Nephron (organoid): ENCODE measurements at regions not wholly inside any gene's neighbourhood (a gene's known extent, or its start where the extent isn't known, plus 50 kb on each side); places are given as distances from the start of the nearest gene placed in this dataset.

ENCODE experiments used
- H3K27ac Mint-ChIP-seq, 3 experiments: 2 replicates each; pipeline ENCODE4 v1.8.0; 2020; ENCODE audit warnings: mixed read lengths in 3 of 3, mild to moderate bottlenecking in 2 of 3, moderate library complexity in 1 of 3
- H3K27me3 Mint-ChIP-seq: 2 replicates; pipeline ENCODE4 v1.8.0; 2021; ENCODE audit warnings: low read depth, mild to moderate bottlenecking, moderate library complexity, mixed read lengths
- H3K36me3 Mint-ChIP-seq: 2 replicates; pipeline ENCODE4 v1.8.0; 2020; ENCODE audit warnings: low read depth, mixed read lengths
- H3K4me1 Mint-ChIP-seq: 2 replicates; pipeline ENCODE4 v1.8.0; 2020; ENCODE audit warnings: mixed read lengths
- H3K4me3 Mint-ChIP-seq, 3 experiments: 2 replicates each; pipeline ENCODE4 v1.8.0; 2020; ENCODE audit warnings: mild to moderate bottlenecking in 3 of 3, mixed read lengths in 3 of 3, moderate library complexity in 2 of 3
- H3K9me3 Mint-ChIP-seq: 2 replicates; pipeline ENCODE4 v1.8.0; 2020; ENCODE audit warnings: mixed read lengths
- CTCF ChIP-seq, 3 experiments: fragments of 200-600 bp; sonication (generic); IDR thresholded peaks; one replicate each; pipeline ENCODE4 v1.5.0; 2021; ENCODE audit warnings: antibody characterized with exemption in 3 of 3; ENCODE audit not compliant: unreplicated experiment in 3 of 3

GRCh38 chr18:75839041-75839440 lies 411.5 kb upstream of the SMIM21 start:
- H3K4me1 Mint-ChIP-seq, result peaks cover 5% of the 10 kb centered on the region
- no peak overlapping the region for H3K27ac Mint-ChIP-seq
- H3K27me3 Mint-ChIP-seq, result peaks cover 7% of the 10 kb centered on the region
- H3K9me3 Mint-ChIP-seq, result no peaks in the 10 kb centered on the region
- TF ChIP-seq CTCF (IDR thresholded peaks at IDR 0.05; ENCODE audit: unreplicated experiment in 3 of 3), result no peak
- H3K36me3 Mint-ChIP-seq, result no peaks in the 10 kb centered on the region
- no peak overlapping the region for H3K4me3 Mint-ChIP-seq

- Mint-ChIP-seq H3K4me1 (peaks cover 5% of the 10 kb centered on the region), H3K27me3 (peaks cover 12% of the 10 kb centered on the region), H3K27ac (no peak overlapping the region), H3K36me3 (no peaks in the 10 kb centered on the region), H3K4me3 (no peak overlapping the region), H3K9me3 (peaks cover 4% of the 10 kb centered on the region)
- no peak for TF ChIP-seq CTCF (IDR thresholded peaks at IDR 0.05; ENCODE audit: unreplicated experiment in 3 of 3)
These were observed 409.8 kb upstream of the SMIM21 start for GRCh38 chr18:75837316-75837715.

GRCh38 chr18:75836516-75836915 lies 409.0 kb upstream of the SMIM21 start:
- Mint-ChIP-seq H3K36me3 (no peaks in the 10 kb centered on the region), H3K27ac (no peak overlapping the region), H3K9me3 (peaks cover 5% of the 10 kb centered on the region), H3K4me1 (peaks cover 5% of the 10 kb centered on the region), H3K27me3 (peaks cover 12% of the 10 kb centered on the region), H3K4me3 (no peak overlapping the region)
- TF ChIP-seq CTCF (IDR thresholded peaks at IDR 0.05; ENCODE audit: unreplicated experiment in 3 of 3), result no peak

GRCh38 chr18:75831960-75832359 lies 404.5 kb upstream of the SMIM21 start:
- H3K4me3 Mint-ChIP-seq, result no peak overlapping the region
- H3K9me3 Mint-ChIP-seq, result peaks cover 5% of the 10 kb centered on the region
- peaks cover 6% of the 10 kb centered on the region for H3K27me3 Mint-ChIP-seq
- TF ChIP-seq CTCF (IDR thresholded peaks at IDR 0.05; ENCODE audit: unreplicated experiment in 3 of 3), result no peak
- no peak overlapping the region for H3K27ac Mint-ChIP-seq
- peaks cover 17% of the 10 kb centered on the region for H3K4me1 Mint-ChIP-seq
- H3K36me3 Mint-ChIP-seq, result no peaks in the 10 kb centered on the region

- Mint-ChIP-seq H3K9me3 (peaks cover 5% of the 10 kb centered on the region), H3K36me3 (no peaks in the 10 kb centered on the region)
- TF ChIP-seq CTCF (IDR thresholded peaks at IDR 0.05; ENCODE audit: unreplicated experiment in 3 of 3), result no peak
These were observed 403.3 kb upstream of the SMIM21 start for GRCh38 chr18:75830828-75831227.

GRCh38 chr18:75829091-75829490 lies 401.6 kb upstream of the SMIM21 start:
- H3K9me3 Mint-ChIP-seq, result peaks cover 5% of the 10 kb centered on the region
- H3K4me3 Mint-ChIP-seq, result no peak overlapping the region
- H3K27me3 Mint-ChIP-seq, result peaks cover 6% of the 10 kb centered on the region
- H3K4me1 Mint-ChIP-seq, result peaks cover 12% of the 10 kb centered on the region
- TF ChIP-seq CTCF (IDR thresholded peaks at IDR 0.05; ENCODE audit: unreplicated experiment in 3 of 3), result no peak
- no peak overlapping the region for H3K27ac Mint-ChIP-seq
- H3K36me3 Mint-ChIP-seq, result no peaks in the 10 kb centered on the region

More at GRCh38 chr18:75830828-75831227, 403.3 kb upstream of the SMIM21 start:
- peaks cover 17% of the 10 kb centered on the region for H3K4me1 Mint-ChIP-seq
- no peak overlapping the region for H3K27ac Mint-ChIP-seq
- peaks cover 6% of the 10 kb centered on the region for H3K27me3 Mint-ChIP-seq
- no peak overlapping the region for H3K4me3 Mint-ChIP-seq
